WTC11 (cell line): ENCODE measurements at regions not wholly inside any gene's neighbourhood (a gene's known extent, or its start where the extent isn't known, plus 50 kb on each side); places are given as distances from the start of the nearest gene placed in this dataset.

Experiments
- ATAC-seq: fragments of 200-7000 bp; cut with Tn5 transposase; 2 replicates; pipeline ENCODE4 v1.10.0; 2021; ENCODE audit warnings: mild to moderate bottlenecking, moderate library complexity
- CTCF ChIA-PET: fragments of 300-600 bp; sonication (Branson Sonifier 250); formaldehyde crosslinking; loops from one replicate; lab custom pipeline; 2021; ENCODE audit warnings: antibody characterized with exemption; lab: Charles Lee
- POLR2A ChIA-PET: fragments of 350-600 bp; sonication (Branson Sonifier 250); formaldehyde crosslinking; loops from one replicate; lab custom pipeline; 2021; ENCODE audit warnings: antibody characterized with exemption; lab: Charles Lee
- DNase-seq: peaks from one replicate; pipeline ENCODE4 v3.0.0; 2021; ENCODE audit warnings: low spot score
- H3K27ac Mint-ChIP-seq: 2 replicates; pipeline ENCODE4 v1.8.0; 2021; ENCODE audit warnings: mixed read lengths
- H3K27me3 Mint-ChIP-seq: 2 replicates; pipeline ENCODE4 v1.8.0; 2021; ENCODE audit warnings: low read depth, mild to moderate bottlenecking, moderate library complexity, mixed read lengths
- H3K36me3 Mint-ChIP-seq: 2 replicates; pipeline ENCODE4 v1.8.0; 2021; ENCODE audit warnings: mixed read lengths
- H3K4me1 Mint-ChIP-seq: 2 replicates; pipeline ENCODE4 v1.8.0; 2022; ENCODE audit warnings: mixed read lengths
- H3K4me3 Mint-ChIP-seq: 2 replicates; pipeline ENCODE4 v1.8.0; 2021; ENCODE audit warnings: mild to moderate bottlenecking, moderate library complexity, mixed read lengths
- H3K9me3 Mint-ChIP-seq: 2 replicates; pipeline ENCODE4 v1.8.0; 2021; ENCODE audit warnings: mixed read lengths
- ELF4 ChIP-seq: sonication (generic); formaldehyde crosslinking; IDR thresholded peaks from 2 replicates; pipeline ENCODE4 v1.8.1; 2022; ENCODE audit warnings: low read depth, mild to moderate bottlenecking, moderate library complexity, missing genetic modification reagents
- ESRRA ChIP-seq: sonication (generic); formaldehyde crosslinking; IDR thresholded peaks from 2 replicates; pipeline ENCODE4 v1.8.1; 2022; ENCODE audit warnings: mild to moderate bottlenecking, missing genetic modification reagents, borderline replicate concordance
- ETV6 ChIP-seq: sonication (generic); formaldehyde crosslinking; IDR thresholded peaks from 2 replicates; pipeline ENCODE4 v1.8.1; 2022; ENCODE audit warnings: mild to moderate bottlenecking, missing genetic modification reagents
- FOXP1 ChIP-seq: sonication (generic); formaldehyde crosslinking; IDR thresholded peaks from 2 replicates; pipeline ENCODE4 v1.8.0; 2022; ENCODE audit warnings: missing genetic modification reagents, mild to moderate bottlenecking, moderate library complexity, borderline replicate concordance
- GABPB1 ChIP-seq: sonication (generic); formaldehyde crosslinking; IDR thresholded peaks from 2 replicates; pipeline ENCODE4 v1.8.1; 2023; ENCODE audit warnings: mild to moderate bottlenecking, missing genetic modification reagents
- JUN ChIP-seq: sonication (generic); formaldehyde crosslinking; IDR thresholded peaks from 2 replicates; pipeline ENCODE4 v1.8.0; 2023; ENCODE audit warnings: mild to moderate bottlenecking, missing genetic modification reagents
- MYBL2 ChIP-seq: sonication (generic); formaldehyde crosslinking; IDR thresholded peaks from 2 replicates; pipeline ENCODE4 v1.8.1; 2023; ENCODE audit warnings: mild to moderate bottlenecking, moderate library complexity, missing genetic modification reagents
- SMAD4 ChIP-seq: sonication (generic); formaldehyde crosslinking; IDR thresholded peaks from 2 replicates; pipeline ENCODE4 v1.8.0; 2022; ENCODE audit warnings: mild to moderate bottlenecking, missing genetic modification reagents
- TCF7 ChIP-seq: sonication (generic); formaldehyde crosslinking; IDR thresholded peaks from 2 replicates; pipeline ENCODE4 v1.8.0; 2022; ENCODE audit warnings: mild to moderate bottlenecking, low read depth, missing genetic modification reagents, moderate library complexity
- ZNF232 ChIP-seq: sonication (generic); formaldehyde crosslinking; IDR thresholded peaks from 2 replicates; pipeline ENCODE4 v1.8.0; 2022; ENCODE audit warnings: mild to moderate bottlenecking, missing genetic modification reagents
- ZNF423 ChIP-seq: fragments of 250-450 bp; sonication (Bioruptor Pico); IDR thresholded peaks from 2 replicates; pipeline ENCODE4 v2.1.2; 2022; ENCODE audit warnings: mild to moderate bottlenecking, moderate library complexity
- TF ChIP-seq, protein P1 (sequence below): sonication (generic); formaldehyde crosslinking; IDR thresholded peaks from 2 replicates; pipeline ENCODE4 v1.8.1; 2023; ENCODE audit warnings: mild to moderate bottlenecking, missing genetic modification reagents, moderate library complexity
- TF ChIP-seq, protein P2 (sequence below): sonication (generic); formaldehyde crosslinking; IDR thresholded peaks from 2 replicates; pipeline ENCODE4 v1.8.1; 2022; ENCODE audit warnings: low read depth, missing genetic modification reagents, borderline replicate concordance
- TF ChIP-seq, protein P3 (sequence below): sonication (generic); formaldehyde crosslinking; IDR thresholded peaks from 2 replicates; pipeline ENCODE4 v1.8.1; 2022; ENCODE audit warnings: missing genetic modification reagents, borderline replicate concordance
- TF ChIP-seq, protein P4 (sequence below): sonication (generic); formaldehyde crosslinking; IDR thresholded peaks from 2 replicates; pipeline ENCODE4 v1.8.0; 2022; ENCODE audit warnings: mild to moderate bottlenecking, missing genetic modification reagents
- TF ChIP-seq, protein P5 (sequence below): sonication (generic); formaldehyde crosslinking; IDR thresholded peaks from 2 replicates; pipeline ENCODE4 v1.8.0; 2023; ENCODE audit warnings: mild to moderate bottlenecking, missing genetic modification reagents
- TF ChIP-seq, protein P6 (sequence below): fragments of 250-450 bp; sonication (Bioruptor Pico); IDR thresholded peaks from 2 replicates; pipeline ENCODE4 v1.9.0; 2021; ENCODE audit warnings: mild to moderate bottlenecking, borderline replicate concordance
- TF ChIP-seq, protein P7 (sequence below): sonication (generic); formaldehyde crosslinking; IDR thresholded peaks from 2 replicates; pipeline ENCODE4 v1.8.1; 2023; ENCODE audit warnings: mild to moderate bottlenecking, missing genetic modification reagents

DNA sequence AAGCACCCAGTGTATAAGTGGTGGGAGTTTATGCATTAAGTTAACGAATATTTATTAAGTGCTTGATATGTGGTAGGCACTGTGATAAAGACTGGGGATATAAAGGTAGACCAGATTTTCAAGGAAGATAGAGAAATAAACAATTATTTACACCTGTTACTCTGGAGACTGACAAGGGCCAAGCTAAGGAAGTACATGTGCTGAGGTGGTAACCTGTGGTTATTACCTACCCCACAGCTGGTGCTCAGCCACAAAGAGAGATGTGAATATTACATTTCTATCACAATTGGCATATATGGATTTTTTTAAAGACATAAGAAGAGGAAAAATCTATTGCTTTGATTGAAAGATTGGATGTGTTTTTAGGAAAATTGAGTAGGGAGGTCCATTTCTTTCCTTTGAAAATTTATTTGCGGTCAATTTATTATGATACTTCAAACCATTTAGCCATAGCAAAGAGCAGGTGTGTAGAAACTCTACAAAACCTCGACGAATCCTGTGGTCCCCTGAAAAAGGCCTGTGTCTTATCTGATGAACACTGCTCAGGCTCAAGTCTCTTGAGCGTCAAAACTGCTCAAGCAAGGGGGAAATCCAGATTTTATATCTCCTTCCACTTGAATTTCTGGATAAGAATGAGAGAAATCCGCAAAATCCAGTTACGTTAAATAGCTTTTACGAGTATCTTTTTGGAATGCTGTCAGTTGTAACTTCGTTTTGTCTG is 217.7 kb upstream of the HAND2 start:
- Mint-ChIP-seq H3K4me3 (no peak overlapping the region), H3K4me1 (peaks cover 9% of the 10 kb centered on the region; the same call in 1 of the 2 replicates), H3K27ac (no peak overlapping the region), H3K36me3 (no peaks in the 10 kb centered on the region), H3K27me3 (peaks cover 5% of the 10 kb centered on the region; the same call in 1 of the 2 replicates), H3K9me3 (no peaks in the 10 kb centered on the region)
- DNase-seq (no peak), ATAC-seq (no peak)
- ChIA-PET POLR2A (no interaction called here), CTCF (interaction anchor here (1.2 kb wide), 1 partner anchor 211 kb away, joined by 5 read pairs; no protein-coding TSS in a partner anchor)
- TF ChIP-seq ESRRA (CRISPR knock-in tag), result no peak

DNA sequence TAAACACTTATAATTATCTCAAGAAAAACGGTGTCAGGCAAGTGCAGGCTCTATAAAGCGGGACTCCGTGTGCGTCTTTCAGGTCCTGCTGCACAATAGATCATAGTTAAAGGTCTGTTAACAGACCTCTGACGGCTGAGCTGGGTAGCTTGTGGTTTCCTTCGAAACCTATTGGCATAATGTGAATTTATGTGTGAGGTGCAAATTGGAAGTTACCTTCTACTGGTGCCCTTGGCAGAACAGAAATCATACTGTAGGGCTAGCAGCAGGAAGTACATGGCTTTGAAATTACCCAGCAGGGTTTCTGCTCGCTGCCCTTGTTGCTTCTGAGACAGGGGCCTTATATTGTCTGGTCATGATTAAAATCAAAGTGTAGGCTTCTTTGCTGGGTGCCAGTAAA is 216.4 kb upstream of the HAND2 start:
- no peaks in the 10 kb centered on the region for H3K9me3 Mint-ChIP-seq
- ATAC-seq, result peak; percentile 30; the same call in 1 of the 2 replicates
- no peaks in the 10 kb centered on the region for H3K36me3 Mint-ChIP-seq
- CTCF ChIA-PET, result no interaction called here
- TF ChIP-seq GABPB1 (CRISPR knock-in tag) (no peak), SMAD4 (CRISPR knock-in tag) (no peak), ZNF423 (CRISPR knock-in tag) (no peak)
- TF ChIP-seq, all 79 proteins: peak for 0
- Mint-ChIP-seq H3K27me3 (no peaks in the 10 kb centered on the region; the same call in 1 of the 2 replicates), H3K4me3 (no peak overlapping the region), H3K4me1 (peaks cover 5% of the 10 kb centered on the region; the same call in 1 of the 2 replicates), H3K27ac (no peak overlapping the region)
- DNase-seq, result no peak
- POLR2A ChIA-PET, result no interaction called here

DNA sequence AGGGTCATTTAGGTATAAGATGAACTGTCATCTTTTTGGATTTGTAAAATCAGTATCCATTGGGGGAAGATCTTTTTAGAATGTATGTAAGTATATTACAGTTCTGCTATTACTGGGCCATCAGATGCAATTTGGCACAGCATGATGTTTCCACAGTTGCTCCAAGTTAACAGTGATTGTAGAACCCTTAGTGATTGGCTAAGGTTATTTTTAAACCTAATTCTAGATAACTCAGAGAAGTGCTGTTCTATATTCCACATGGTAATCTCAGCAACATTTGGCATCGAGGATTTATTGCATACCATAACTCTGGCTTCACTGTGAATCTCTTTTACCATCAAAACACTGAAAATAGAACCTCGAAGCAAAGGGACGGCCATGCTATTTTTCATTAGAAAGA is 215.7 kb upstream of the HAND2 start:
- no peaks in the 10 kb centered on the region; the same call in 1 of the 2 replicates for H3K27me3 Mint-ChIP-seq
- peaks cover 5% of the 10 kb centered on the region; the same call in 1 of the 2 replicates for H3K4me1 Mint-ChIP-seq
- H3K4me3 Mint-ChIP-seq, result no peak overlapping the region
- no peak overlapping the region for H3K27ac Mint-ChIP-seq
- no peaks in the 10 kb centered on the region for H3K36me3 Mint-ChIP-seq
- no peak for DNase-seq
- no peaks in the 10 kb centered on the region for H3K9me3 Mint-ChIP-seq
- ChIA-PET CTCF (no interaction called here), POLR2A (no interaction called here)
- ATAC-seq, result no peak
- TF ChIP-seq ZNF423 (CRISPR knock-in tag), result no peak
- TF ChIP-seq, protein P1, sequence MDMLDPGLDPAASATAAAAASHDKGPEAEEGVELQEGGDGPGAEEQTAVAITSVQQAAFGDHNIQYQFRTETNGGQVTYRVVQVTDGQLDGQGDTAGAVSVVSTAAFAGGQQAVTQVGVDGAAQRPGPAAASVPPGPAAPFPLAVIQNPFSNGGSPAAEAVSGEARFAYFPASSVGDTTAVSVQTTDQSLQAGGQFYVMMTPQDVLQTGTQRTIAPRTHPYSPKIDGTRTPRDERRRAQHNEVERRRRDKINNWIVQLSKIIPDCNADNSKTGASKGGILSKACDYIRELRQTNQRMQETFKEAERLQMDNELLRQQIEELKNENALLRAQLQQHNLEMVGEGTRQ (CRISPR knock-in tag), result no peak
- TF ChIP-seq ZNF232, result no peak
- TF ChIP-seq ELF4 (CRISPR knock-in tag), result no peak
- no peak for TF ChIP-seq TCF7 (CRISPR knock-in tag)
- TF ChIP-seq, protein P2, sequence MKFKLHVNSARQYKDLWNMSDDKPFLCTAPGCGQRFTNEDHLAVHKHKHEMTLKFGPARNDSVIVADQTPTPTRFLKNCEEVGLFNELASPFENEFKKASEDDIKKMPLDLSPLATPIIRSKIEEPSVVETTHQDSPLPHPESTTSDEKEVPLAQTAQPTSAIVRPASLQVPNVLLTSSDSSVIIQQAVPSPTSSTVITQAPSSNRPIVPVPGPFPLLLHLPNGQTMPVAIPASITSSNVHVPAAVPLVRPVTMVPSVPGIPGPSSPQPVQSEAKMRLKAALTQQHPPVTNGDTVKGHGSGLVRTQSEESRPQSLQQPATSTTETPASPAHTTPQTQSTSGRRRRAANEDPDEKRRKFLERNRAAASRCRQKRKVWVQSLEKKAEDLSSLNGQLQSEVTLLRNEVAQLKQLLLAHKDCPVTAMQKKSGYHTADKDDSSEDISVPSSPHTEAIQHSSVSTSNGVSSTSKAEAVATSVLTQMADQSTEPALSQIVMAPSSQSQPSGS (CRISPR knock-in tag), result no peak
- no peak for TF ChIP-seq FOXP1
- TF ChIP-seq JUN, result no peak
- TF ChIP-seq, protein P3, sequence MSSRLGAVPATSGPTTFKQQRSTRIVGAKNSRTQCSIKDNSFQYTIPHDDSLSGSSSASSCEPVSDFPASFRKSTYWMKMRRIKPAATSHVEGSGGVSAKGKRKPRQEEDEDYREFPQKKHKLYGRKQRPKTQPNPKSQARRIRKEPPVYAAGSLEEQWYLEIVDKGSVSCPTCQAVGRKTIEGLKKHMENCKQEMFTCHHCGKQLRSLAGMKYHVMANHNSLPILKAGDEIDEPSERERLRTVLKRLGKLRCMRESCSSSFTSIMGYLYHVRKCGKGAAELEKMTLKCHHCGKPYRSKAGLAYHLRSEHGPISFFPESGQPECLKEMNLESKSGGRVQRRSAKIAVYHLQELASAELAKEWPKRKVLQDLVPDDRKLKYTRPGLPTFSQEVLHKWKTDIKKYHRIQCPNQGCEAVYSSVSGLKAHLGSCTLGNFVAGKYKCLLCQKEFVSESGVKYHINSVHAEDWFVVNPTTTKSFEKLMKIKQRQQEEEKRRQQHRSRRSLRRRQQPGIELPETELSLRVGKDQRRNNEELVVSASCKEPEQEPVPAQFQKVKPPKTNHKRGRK (CRISPR knock-in tag), result no peak
- no peak for TF ChIP-seq ETV6 (CRISPR knock-in tag)
- no peak for TF ChIP-seq MYBL2 (CRISPR knock-in tag)
- TF ChIP-seq, protein P4, sequence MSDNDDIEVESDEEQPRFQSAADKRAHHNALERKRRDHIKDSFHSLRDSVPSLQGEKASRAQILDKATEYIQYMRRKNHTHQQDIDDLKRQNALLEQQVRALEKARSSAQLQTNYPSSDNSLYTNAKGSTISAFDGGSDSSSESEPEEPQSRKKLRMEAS (CRISPR knock-in tag), result no peak
- TF ChIP-seq, protein P5, sequence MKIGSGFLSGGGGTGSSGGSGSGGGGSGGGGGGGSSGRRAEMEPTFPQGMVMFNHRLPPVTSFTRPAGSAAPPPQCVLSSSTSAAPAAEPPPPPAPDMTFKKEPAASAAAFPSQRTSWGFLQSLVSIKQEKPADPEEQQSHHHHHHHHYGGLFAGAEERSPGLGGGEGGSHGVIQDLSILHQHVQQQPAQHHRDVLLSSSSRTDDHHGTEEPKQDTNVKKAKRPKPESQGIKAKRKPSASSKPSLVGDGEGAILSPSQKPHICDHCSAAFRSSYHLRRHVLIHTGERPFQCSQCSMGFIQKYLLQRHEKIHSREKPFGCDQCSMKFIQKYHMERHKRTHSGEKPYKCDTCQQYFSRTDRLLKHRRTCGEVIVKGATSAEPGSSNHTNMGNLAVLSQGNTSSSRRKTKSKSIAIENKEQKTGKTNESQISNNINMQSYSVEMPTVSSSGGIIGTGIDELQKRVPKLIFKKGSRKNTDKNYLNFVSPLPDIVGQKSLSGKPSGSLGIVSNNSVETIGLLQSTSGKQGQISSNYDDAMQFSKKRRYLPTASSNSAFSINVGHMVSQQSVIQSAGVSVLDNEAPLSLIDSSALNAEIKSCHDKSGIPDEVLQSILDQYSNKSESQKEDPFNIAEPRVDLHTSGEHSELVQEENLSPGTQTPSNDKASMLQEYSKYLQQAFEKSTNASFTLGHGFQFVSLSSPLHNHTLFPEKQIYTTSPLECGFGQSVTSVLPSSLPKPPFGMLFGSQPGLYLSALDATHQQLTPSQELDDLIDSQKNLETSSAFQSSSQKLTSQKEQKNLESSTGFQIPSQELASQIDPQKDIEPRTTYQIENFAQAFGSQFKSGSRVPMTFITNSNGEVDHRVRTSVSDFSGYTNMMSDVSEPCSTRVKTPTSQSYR (CRISPR knock-in tag), result no peak
- TF ChIP-seq, protein P6, sequence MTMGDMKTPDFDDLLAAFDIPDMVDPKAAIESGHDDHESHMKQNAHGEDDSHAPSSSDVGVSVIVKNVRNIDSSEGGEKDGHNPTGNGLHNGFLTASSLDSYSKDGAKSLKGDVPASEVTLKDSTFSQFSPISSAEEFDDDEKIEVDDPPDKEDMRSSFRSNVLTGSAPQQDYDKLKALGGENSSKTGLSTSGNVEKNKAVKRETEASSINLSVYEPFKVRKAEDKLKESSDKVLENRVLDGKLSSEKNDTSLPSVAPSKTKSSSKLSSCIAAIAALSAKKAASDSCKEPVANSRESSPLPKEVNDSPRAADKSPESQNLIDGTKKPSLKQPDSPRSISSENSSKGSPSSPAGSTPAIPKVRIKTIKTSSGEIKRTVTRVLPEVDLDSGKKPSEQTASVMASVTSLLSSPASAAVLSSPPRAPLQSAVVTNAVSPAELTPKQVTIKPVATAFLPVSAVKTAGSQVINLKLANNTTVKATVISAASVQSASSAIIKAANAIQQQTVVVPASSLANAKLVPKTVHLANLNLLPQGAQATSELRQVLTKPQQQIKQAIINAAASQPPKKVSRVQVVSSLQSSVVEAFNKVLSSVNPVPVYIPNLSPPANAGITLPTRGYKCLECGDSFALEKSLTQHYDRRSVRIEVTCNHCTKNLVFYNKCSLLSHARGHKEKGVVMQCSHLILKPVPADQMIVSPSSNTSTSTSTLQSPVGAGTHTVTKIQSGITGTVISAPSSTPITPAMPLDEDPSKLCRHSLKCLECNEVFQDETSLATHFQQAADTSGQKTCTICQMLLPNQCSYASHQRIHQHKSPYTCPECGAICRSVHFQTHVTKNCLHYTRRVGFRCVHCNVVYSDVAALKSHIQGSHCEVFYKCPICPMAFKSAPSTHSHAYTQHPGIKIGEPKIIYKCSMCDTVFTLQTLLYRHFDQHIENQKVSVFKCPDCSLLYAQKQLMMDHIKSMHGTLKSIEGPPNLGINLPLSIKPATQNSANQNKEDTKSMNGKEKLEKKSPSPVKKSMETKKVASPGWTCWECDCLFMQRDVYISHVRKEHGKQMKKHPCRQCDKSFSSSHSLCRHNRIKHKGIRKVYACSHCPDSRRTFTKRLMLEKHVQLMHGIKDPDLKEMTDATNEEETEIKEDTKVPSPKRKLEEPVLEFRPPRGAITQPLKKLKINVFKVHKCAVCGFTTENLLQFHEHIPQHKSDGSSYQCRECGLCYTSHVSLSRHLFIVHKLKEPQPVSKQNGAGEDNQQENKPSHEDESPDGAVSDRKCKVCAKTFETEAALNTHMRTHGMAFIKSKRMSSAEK, result no peak
- TF ChIP-seq, protein P7, sequence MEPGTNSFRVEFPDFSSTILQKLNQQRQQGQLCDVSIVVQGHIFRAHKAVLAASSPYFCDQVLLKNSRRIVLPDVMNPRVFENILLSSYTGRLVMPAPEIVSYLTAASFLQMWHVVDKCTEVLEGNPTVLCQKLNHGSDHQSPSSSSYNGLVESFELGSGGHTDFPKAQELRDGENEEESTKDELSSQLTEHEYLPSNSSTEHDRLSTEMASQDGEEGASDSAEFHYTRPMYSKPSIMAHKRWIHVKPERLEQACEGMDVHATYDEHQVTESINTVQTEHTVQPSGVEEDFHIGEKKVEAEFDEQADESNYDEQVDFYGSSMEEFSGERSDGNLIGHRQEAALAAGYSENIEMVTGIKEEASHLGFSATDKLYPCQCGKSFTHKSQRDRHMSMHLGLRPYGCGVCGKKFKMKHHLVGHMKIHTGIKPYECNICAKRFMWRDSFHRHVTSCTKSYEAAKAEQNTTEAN (CRISPR knock-in tag), result no peak
